SU-DHL-6 (cell line): ENCODE measurements at regions not wholly inside any gene's neighbourhood (a gene's known extent, or its start where the extent isn't known, plus 50 kb on each side); places are given as distances from the start of the nearest gene placed in this dataset.
"Not testable (repeated sequence)": the region's sequence is repeated elsewhere in the genome, so short reads cannot be mapped to it uniquely, and the experiment has no call there.

Experiments used
- H2AFZ ChIP-seq: fragments of 200-600 bp; sonication (generic); 2 replicates; pipeline ENCODE4 v1.6.1; 2014; ENCODE audit warnings: low read depth, mild to moderate bottlenecking, moderate library complexity, mixed read lengths, antibody characterized with exemption, low read length; ENCODE audit not compliant: severe bottlenecking
- H3F3A ChIP-seq: fragments of 200-600 bp; shearing (Covaris generic); 2 replicates; pipeline ENCODE4 v1.6.0; 2016; ENCODE audit warnings: antibody characterized with exemption, mild to moderate bottlenecking; ENCODE audit not compliant: insufficient read depth
- H3K27ac ChIP-seq: fragments of 200-600 bp; sonication (generic); 2 replicates; pipeline ENCODE4 v1.5.1; 2016; ENCODE audit warnings: low read depth, mild to moderate bottlenecking, low read length, moderate library complexity, mixed read lengths
- H3K27me3 ChIP-seq: fragments of 200-600 bp; sonication (generic), shearing (Covaris generic); 2 replicates; pipeline ENCODE4 v1.6.0; 2014; ENCODE audit warnings: mild to moderate bottlenecking, low read length
- H3K36me3 ChIP-seq: fragments of 200-600 bp; sonication (generic); 2 replicates; pipeline ENCODE4 v1.6.1; 2014; ENCODE audit warnings: mild to moderate bottlenecking, low read length, mixed read lengths
- H3K4me2 ChIP-seq: fragments of 300-600, 200-600 bp; shearing (Covaris generic), sonication (generic); 2 replicates; pipeline ENCODE4 v1.6.0; 2014; ENCODE audit warnings: low read length, low read depth, mild to moderate bottlenecking; ENCODE audit not compliant: poor library complexity, severe bottlenecking
- H3K4me3 ChIP-seq: fragments of 200-600 bp; sonication (generic); 2 replicates; pipeline ENCODE4 v1.5.1; 2014; ENCODE audit warnings: antibody characterized with exemption, low read length, mild to moderate bottlenecking, mixed read lengths; ENCODE audit not compliant: insufficient read depth, poor library complexity, severe bottlenecking
- H3K79me2 ChIP-seq: fragments of 200-600 bp; sonication (generic); 2 replicates; pipeline ENCODE4 v1.6.1; 2014; ENCODE audit warnings: mild to moderate bottlenecking, low read length, moderate library complexity; ENCODE audit not compliant: insufficient read depth
- H3K9ac ChIP-seq: fragments of 200-600 bp; sonication (generic); 2 replicates; pipeline ENCODE4 v1.7.0; 2014; ENCODE audit warnings: mild to moderate bottlenecking, low read length
- H3K9me2 ChIP-seq: fragments of 200-600 bp; sonication (generic); replicated peaks from 2 replicates; pipeline ENCODE4 v1.6.1; 2014; ENCODE audit warnings: low read length; ENCODE audit not compliant: insufficient read depth
- H3K9me3 ChIP-seq: fragments of 200-600 bp; sonication (generic); 2 replicates; pipeline ENCODE4 v1.6.1; 2014; ENCODE audit warnings: low read length, mixed read lengths; ENCODE audit not compliant: insufficient read depth
- H4K20me1 ChIP-seq: fragments of 200-600 bp; sonication (generic); 2 replicates; pipeline ENCODE4 v1.6.1; 2014; ENCODE audit warnings: low read depth, mild to moderate bottlenecking, antibody characterized with exemption, low read length, moderate library complexity, mixed read lengths
- CTCF ChIP-seq: fragments of 200-600 bp; sonication (generic); IDR thresholded peaks from one replicate; pipeline ENCODE4 v1.5.1; 2017; ENCODE audit warnings: antibody characterized with exemption, mild to moderate bottlenecking, low read length, moderate library complexity; ENCODE audit not compliant: insufficient read depth, poor library complexity, severe bottlenecking
- EZH2phosphoT487 ChIP-seq: fragments of 200-600 bp; sonication (generic), shearing (Covaris generic); conservative IDR thresholded peaks from 2 replicates; pipeline ENCODE4 v1.6.1; 2018; ENCODE audit warnings: mild to moderate bottlenecking, antibody characterized with exemption, low read length, moderate library complexity, mixed read lengths

GRCh38 chr4:126916626-126917140 lies 716.1 kb upstream of the INTU start:
- Histone ChIP-seq H4K20me1 (no peaks in the 10 kb centered on the region), H3K9me3 (no peaks in the 10 kb centered on the region), H3K4me2 (no peak overlapping the region), H3K4me3 (no peak overlapping the region), H3F3A (no peaks in the 10 kb centered on the region), H3K9me2 (no peaks in the 10 kb centered on the region), H2AFZ (no peak overlapping the region), H3K79me2 (no peaks in the 10 kb centered on the region), H3K27me3 (no peaks in the 10 kb centered on the region), H3K27ac (no peak overlapping the region), H3K9ac (no peak overlapping the region), H3K36me3 (no peaks in the 10 kb centered on the region)
- TF ChIP-seq EZH2phosphoT487 (no peak), CTCF (no peak)

- H3K79me2 ChIP-seq, H3K9ac ChIP-seq, H3K4me3 ChIP-seq, H4K20me1 ChIP-seq, H3K27me3 ChIP-seq, H3K9me2 ChIP-seq, H3K27ac ChIP-seq, H3K4me2 ChIP-seq, H2AFZ ChIP-seq, H3K36me3 ChIP-seq, H3F3A ChIP-seq, H3K9me3 ChIP-seq: not testable (repeated sequence)
These were observed 710.3 kb upstream of the INTU start for GRCh38 chr4:126922328-126922938.

- Histone ChIP-seq H3K4me3 (no peak overlapping the region), H3K9ac (no peak overlapping the region), H3F3A (no peaks in the 10 kb centered on the region), H4K20me1 (no peaks in the 10 kb centered on the region), H3K27me3 (no peaks in the 10 kb centered on the region), H3K27ac (no peak overlapping the region), H3K9me3 (no peaks in the 10 kb centered on the region), H3K79me2 (no peaks in the 10 kb centered on the region), H3K9me2 (no peaks in the 10 kb centered on the region), H3K36me3 (no peaks in the 10 kb centered on the region), H2AFZ (no peak overlapping the region), H3K4me2 (no peak overlapping the region)
- no peak for TF ChIP-seq EZH2phosphoT487
- no peak for TF ChIP-seq CTCF
These were observed 708.5 kb upstream of the INTU start for GRCh38 chr4:126924237-126924636.

- not testable (repeated sequence) for H3K79me2 ChIP-seq, H3K27ac ChIP-seq, H3K36me3 ChIP-seq, H3K9ac ChIP-seq, H3F3A ChIP-seq, H2AFZ ChIP-seq, H3K9me2 ChIP-seq, H4K20me1 ChIP-seq, H3K4me3 ChIP-seq, H3K4me2 ChIP-seq, H3K9me3 ChIP-seq, H3K27me3 ChIP-seq
These were observed 702.7 kb upstream of the INTU start for GRCh38 chr4:126930059-126930458.
